HG03139 (cell line): ENCODE measurements at regions not wholly inside any gene's neighbourhood (a gene's known extent, or its start where the extent isn't known, plus 50 kb on each side); places are given as distances from the start of the nearest gene placed in this dataset.

Experiments
- ATAC-seq: cut with Tn5 transposase; IDR thresholded peaks from one replicate; pipeline ENCODE4 v1.9.1; 2021; ENCODE audit not compliant: unreplicated experiment

DNA sequence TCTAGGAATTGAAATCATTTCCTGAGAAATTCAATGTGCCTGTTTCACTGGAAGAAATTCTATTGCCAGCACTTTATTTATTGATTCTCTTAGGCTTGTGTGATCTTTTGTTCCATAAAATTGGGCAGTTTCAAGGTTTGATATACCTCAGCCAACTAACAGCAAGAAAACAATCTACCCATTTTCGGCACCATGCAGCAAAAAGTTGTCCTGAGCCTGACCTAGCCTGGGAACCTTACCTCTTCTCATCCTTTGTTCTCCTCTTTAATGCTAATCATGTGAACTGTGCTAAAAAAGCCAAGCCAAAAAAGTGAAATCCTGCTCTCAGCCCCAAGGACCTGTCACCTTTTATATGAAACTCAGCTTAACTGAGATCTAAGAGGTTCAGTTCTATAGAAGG, 477.3 kb downstream of the SUCLA2 start:
- no peak for ATAC-seq

- ATAC-seq, result no peak
Observed at GRCh38 chr13:47521890-47522487, 479.1 kb downstream of the SUCLA2 start.

DNA sequence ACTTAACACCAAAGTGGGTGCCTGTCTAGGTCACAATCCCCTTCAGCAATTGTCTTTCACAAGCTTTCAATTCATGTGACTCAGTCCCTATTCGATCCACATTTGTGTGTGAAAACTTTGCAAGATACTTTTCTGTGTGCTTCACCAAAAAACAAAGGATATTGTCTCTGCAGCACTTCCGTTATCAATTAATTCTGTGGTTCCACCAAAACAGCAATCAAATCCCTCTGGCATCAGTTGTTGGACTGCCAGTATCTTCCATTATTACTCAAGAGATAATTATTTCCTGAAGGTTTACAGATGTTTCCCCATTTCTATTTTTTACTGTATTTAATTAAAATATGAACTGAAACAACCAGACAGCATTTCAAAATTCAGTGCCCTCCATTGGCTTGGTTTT, 481.4 kb downstream of the SUCLA2 start:
- no peak for ATAC-seq

- no peak for ATAC-seq
Observed at GRCh38 chr13:47518530-47518929, 482.5 kb downstream of the SUCLA2 start.

- no peak for ATAC-seq
Observed at GRCh38 chr13:47511647-47512046, 489.4 kb downstream of the SUCLA2 start.

DNA sequence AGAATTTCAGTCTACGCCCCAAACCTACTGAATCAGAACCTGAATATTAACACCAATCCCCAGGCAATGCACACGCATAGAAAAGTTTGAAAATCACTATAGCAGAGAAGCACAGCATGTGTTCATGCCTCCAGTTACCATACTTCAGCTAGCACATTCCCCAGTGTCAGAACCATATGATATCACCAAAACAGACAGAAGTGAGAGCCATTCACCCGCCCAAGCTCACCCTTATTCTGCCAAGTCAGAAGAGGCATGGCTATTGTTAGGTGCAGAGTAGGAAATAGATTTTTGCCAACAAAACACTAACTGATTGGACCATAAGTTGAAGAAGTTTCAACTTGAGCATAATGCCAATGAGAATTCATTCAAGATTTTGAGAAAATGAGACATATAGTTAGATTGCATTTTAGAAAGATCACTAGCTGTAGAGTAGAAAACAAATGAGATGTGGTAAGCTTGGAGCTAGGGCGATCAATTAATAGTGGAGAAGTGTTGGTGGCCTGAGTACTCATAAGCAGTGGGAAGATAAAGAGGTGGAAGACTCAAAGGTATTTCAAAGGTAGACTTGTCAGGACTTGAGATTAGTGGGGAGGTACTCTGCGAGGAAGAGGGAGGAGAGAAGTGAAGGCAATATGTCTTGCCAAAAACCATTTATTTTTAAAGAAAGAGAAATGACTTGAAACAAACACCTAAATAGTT, 492.4 kb downstream of the SUCLA2 start:
- no peak for ATAC-seq

DNA sequence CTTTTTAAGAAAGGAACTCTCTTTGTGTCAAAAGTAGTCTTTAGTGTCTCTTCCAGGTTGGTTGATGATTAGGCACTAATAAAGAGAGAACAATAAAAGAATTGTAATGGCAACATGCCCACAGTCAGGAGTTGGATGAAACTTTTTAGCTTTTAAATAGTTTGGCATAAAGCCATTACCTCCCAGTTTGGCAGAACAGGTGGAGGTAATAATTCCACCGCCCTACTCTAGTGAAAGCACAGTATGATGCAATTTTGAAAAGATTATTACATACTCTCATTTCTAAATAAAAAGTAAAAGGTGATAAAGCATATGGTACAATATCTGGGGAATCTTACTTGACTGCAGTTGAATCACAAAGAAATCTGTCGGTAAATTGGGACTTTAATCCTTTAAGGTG, 497.6 kb downstream of the SUCLA2 start:
- no peak for ATAC-seq

- no peak for ATAC-seq
Observed at GRCh38 chr13:47502166-47502565, 498.9 kb downstream of the SUCLA2 start.

GRCh38 chr13:47499358-47500150, 501.5 kb downstream of the SUCLA2 start:
- no peak for ATAC-seq

DNA sequence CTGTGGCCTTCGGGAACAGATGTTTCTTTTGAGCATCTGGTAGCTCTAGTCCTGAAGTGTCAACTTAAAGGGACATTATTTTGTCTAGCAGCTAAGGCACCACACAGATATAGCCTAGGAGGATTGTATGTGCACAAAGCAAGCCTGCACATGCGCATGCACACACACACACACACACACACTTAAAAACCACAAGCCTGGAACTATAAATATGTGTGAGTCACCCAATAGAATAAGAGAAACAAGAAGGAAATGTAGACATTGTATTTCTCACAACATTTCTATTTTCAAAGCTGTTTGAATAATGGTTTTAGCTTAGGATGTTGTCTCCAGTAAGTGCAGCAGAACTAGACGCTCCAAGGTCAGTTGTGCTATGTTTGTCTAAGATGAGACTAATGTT, 516.5 kb downstream of the SUCLA2 start:
- no peak for ATAC-seq

GRCh38 chr13:47481536-47481935, 519.5 kb downstream of the SUCLA2 start:
- no peak for ATAC-seq

- no peak for ATAC-seq
Observed at GRCh38 chr13:47480951-47481350, 520.1 kb downstream of the SUCLA2 start.

GRCh38 chr13:47480121-47480520, 521.0 kb downstream of the SUCLA2 start:
- ATAC-seq, result no peak

GRCh38 chr13:47478985-47479384, 522.1 kb downstream of the SUCLA2 start:
- no peak for ATAC-seq

GRCh38 chr13:47475441-47475948, 525.6 kb downstream of the SUCLA2 start:
- ATAC-seq, result no peak

DNA sequence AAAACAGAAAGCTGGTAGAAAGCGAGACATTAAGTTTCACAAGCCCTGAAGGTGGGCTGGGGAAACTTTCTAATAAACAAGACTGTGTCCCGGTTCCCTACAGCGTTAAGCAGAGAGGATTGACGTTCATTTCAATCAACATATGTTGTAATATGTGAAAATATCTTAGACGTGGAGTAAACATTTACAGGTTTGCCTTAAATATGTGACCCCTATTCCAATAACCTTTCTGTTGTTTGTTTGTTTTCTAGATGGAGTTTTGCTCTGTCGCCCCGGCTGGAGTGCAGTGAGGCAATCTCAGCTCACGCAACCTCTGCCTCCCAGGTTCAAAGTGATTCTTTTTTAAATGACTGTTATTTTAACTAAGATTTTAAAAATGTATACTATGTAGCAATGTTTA, 526.2 kb downstream of the SUCLA2 start:
- no peak for ATAC-seq

- no peak for ATAC-seq
Observed at GRCh38 chr13:47474326-47474725, 526.7 kb downstream of the SUCLA2 start.

DNA sequence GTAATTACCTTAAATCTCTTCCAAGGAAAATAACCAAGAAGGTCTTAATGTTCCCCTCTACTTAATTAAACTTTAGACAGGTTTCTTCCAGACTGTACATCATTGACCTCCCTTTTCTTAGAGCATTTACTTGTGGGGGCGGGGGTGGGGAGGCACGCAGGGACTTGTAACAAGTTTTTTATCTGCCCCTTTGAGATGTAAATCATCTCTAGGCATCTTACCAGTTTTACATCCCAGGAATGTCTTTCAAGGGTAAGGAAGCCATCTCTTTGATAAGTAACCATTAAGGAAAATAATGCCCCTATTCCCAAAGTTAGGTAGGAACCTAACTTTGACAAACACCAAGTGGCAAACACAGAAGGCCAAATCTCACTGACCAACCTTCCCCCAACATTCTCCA, 528.6 kb downstream of the SUCLA2 start:
- ATAC-seq, result no peak

DNA sequence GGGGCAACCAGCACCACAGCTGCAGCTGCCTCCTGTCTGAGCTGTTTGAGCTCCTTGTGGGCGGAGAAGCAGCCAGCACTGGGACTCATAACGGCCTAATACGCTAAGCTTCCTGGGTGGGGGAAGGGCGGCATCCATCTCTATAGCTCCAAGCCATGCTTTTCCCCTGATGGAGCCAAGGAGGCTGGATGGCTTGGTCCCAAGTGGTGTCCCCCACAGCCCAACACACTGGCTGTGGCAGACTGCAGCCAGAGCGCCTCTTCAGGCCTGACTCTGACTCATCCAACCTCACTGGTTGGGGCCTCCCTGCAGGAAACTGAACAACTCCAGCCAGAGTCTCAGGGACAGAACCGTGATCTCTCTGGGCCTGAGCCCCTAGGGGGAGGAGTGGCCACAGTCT, 537.3 kb downstream of the SUCLA2 start:
- no peak for ATAC-seq

DNA sequence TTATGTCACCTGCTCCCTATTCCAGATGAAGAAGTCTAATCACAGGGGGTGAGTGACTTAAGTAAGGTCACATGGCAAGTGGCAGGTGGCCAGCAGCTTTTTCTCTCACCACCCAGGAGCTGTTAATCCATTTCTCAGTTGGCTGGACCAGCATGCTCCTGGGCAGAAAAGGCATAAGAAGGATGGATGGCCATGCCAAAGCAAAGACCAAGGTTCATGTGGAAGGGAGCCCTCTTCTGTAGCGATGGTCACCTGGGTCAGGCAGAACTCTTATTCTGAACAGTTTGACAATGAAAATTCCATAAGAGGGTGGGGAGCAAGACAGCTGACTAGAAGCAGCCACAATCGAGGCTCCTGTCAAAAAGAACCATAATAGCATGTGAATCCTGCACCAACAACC, 538.1 kb downstream of the SUCLA2 start:
- no peak for ATAC-seq

- no peak for ATAC-seq
Observed at GRCh38 chr13:47461816-47462215, 539.3 kb downstream of the SUCLA2 start.

GRCh38 chr13:47459512-47459911, 541.6 kb downstream of the SUCLA2 start:
- ATAC-seq, result no peak
